ENCODE measurements at regions not wholly inside any gene's neighbourhood (a gene's known extent, or its start where the extent isn't known, plus 50 kb on each side); places are given as distances from the start of the nearest gene placed in this dataset.

GRCh38 chr4:23680671-23681518 is 209.0 kb downstream of the PPARGC1A start:
- Histone ChIP-seq H3K4me1 (ENCODE audit: control insufficient read depth in 4 of 4, insufficient read depth in 4 of 4, low read length in 3 of 4) (no peaks in the 10 kb centered on the region), H3K9me3 (ENCODE audit: control insufficient read depth in 4 of 4, low read length in 3 of 4) (no peaks in the 10 kb centered on the region), H3K4me3 (ENCODE audit: low read depth in 1 of 3, low read length in 3 of 3) (no peak overlapping the region), H3K36me3 (ENCODE audit: control insufficient read depth in 4 of 4, insufficient read depth in 3 of 4, low read depth in 1 of 4, low read length in 3 of 4) (no peaks in the 10 kb centered on the region), H3K9ac (ENCODE audit: low read depth in 1 of 2, low read length in 2 of 2) (no peak overlapping the region), H3K27me3 (ENCODE audit: control insufficient read depth in 4 of 4, insufficient read depth in 4 of 4, low read length in 3 of 4) (no peaks in the 10 kb centered on the region), H3K27ac (ENCODE audit: low read depth in 1 of 2, low read length in 2 of 2) (no peak overlapping the region)
- WGBS = 82% methylated on average over 2 of the region's 2 CpGs
- TF ChIP-seq ATF3 (IDR thresholded peaks at IDR 0.05) (no peak), FOXA1 (IDR thresholded peaks at IDR 0.05) (no peak), RXRA (IDR thresholded peaks at IDR 0.05) (no peak), RAD21 (IDR thresholded peaks at IDR 0.05) (peak; percentile 58 to 61), MAX (IDR thresholded peaks at IDR 0.05) (no peak), YY1 (IDR thresholded peaks at IDR 0.05) (no peak), FOXA2 (IDR thresholded peaks at IDR 0.05) (no peak), ZBTB33 (IDR thresholded peaks at IDR 0.05) (no peak), REST (IDR thresholded peaks at IDR 0.05) (no peak), CTCF (IDR thresholded peaks at IDR 0.05; ENCODE audit: low read depth, low read length, missing input control) (peak; percentile 16), EGR1 (IDR thresholded peaks at IDR 0.05; ENCODE audit: low read depth in 2 of 2) (no peak), SP1 (IDR thresholded peaks at IDR 0.05) (no peak), NR2F2 (IDR thresholded peaks at IDR 0.05) (no peak), TAF1 (conservative IDR thresholded peaks at IDR 0.05) (no peak), JUND (IDR thresholded peaks at IDR 0.05) (no peak), GABPA (IDR thresholded peaks at IDR 0.05 in 1 of 2, conservative IDR thresholded peaks at IDR 0.05 in 1 of 2) (no peak)
- no peak for DNase-seq (ENCODE audit: low spot score)
